ENCODE measurements at regions not wholly inside any gene's neighbourhood (a gene's known extent, or its start where the extent isn't known, plus 50 kb on each side); places are given as distances from the start of the nearest gene placed in this dataset.

DNA sequence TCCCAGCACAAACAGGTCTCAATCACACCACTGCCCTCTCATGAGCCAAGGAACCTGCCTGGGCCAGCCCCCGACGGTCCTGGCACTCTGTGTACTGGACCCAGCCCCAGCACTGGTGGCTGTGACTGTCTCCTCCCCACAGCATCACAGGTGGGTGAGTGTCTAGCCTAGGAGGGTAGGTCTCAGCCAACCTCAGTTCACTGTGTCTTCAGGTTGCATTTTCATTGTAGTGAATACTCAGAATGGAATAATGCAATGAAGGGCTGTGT, 163.4 kb upstream of the NSMCE3 start:
- TF ChIP-seq ZNF274 (IDR thresholded peaks at IDR 0.05; ENCODE audit: low read depth, low read length) (no peak), YY1 (IDR thresholded peaks at IDR 0.05; ENCODE audit: insufficient read depth, insufficient read length) (no peak)

Measured in NT2/D1 (cell line).